Thyroid gland (tissue), 4 donors: ENCODE measurements at regions not wholly inside any gene's neighbourhood (a gene's known extent, or its start where the extent isn't known, plus 50 kb on each side); places are given as distances from the start of the nearest gene placed in this dataset.

ENCODE experiments used
- CTCF ChIP-seq, 6 experiments: fragments of 200-600 bp in 3 of 6; fragments of 450-650 bp in 3 of 6; sonication (generic) in 3 of 6; IDR thresholded peaks; one replicate each; pipeline ENCODE4 v1.5.1; 2016 to 2019; ENCODE audit warnings: antibody characterized with exemption in 6 of 6, mild to moderate bottlenecking in 2 of 6, inconsistent platforms in 1 of 6, moderate library complexity in 1 of 6
- POLR2A ChIP-seq, 2 donors: fragments of 450-650 bp; IDR thresholded peaks; one replicate each; pipeline ENCODE4 v1.6.1; 2017; ENCODE audit warnings: antibody characterized with exemption in 2 of 2, mild to moderate bottlenecking in 2 of 2, moderate library complexity in 1 of 2

- TF ChIP-seq CTCF (IDR thresholded peaks at IDR 0.05) (no peak), POLR2A (IDR thresholded peaks at IDR 0.05) (no peak)
Observed at GRCh38 chr2:101623031-101623521, 74.4 kb upstream of the MAP4K4 start.
